ENCODE measurements at regions not wholly inside any gene's neighbourhood (a gene's known extent, or its start where the extent isn't known, plus 50 kb on each side); places are given as distances from the start of the nearest gene placed in this dataset.

DNA sequence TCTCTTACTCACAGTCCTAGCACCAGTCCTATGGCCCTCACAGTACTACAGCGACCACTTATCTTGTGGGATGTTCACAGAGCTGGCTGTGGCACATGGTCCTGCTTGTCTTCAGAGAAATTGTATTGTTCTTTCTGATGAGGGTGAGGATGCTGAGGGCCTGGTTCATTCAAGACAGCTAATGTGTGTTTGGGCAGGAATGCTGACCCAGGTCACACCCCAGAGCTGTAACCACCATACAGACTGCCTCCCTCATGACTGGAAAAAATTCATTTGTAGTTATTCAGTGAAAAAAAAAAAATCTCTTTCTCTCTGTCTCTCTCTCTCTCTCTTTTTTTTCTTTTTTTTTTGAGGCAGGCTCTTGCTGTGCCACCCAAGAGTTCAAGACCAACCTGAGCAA lies 83.5 kb downstream of the KLF6 start:
- H3K27me3 ChIP-seq = no peaks in the 10 kb centered on the region
- no peak for DNase-seq
- H3K9me3 ChIP-seq (replicated peaks) = no peaks in the 10 kb centered on the region
- H3K4me3 ChIP-seq = no peak overlapping the region
- H3K4me1 ChIP-seq = no peaks in the 10 kb centered on the region
- no peaks in the 10 kb centered on the region for H3K36me3 ChIP-seq
- H3K27ac ChIP-seq = no peak overlapping the region

GRCh38 chr10:3700531-3701076 lies 84.4 kb downstream of the KLF6 start:
- H3K27ac ChIP-seq = no peak overlapping the region
- no peak for DNase-seq
- H3K4me3 ChIP-seq = no peak overlapping the region

DNA sequence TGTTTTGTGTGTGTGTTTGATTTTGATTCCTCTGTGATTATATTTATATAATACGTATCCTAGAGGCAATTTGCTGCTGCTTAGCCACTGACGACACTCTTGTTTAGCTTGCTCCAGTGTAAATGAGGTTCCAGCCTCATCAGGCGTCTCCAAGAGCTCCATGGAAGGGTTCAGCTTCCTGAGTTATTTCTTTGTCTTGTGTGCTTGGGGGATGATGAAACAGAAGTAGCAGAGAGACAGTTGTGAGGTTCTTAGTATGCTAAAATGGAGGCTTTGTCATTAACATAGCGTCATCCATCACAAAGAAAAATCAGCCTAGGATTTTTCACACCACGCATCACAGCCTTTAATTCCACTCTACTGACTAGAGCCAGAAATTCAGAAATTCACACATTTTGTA lies 85.1 kb downstream of the KLF6 start:
- Histone ChIP-seq H3K27me3 (no peaks in the 10 kb centered on the region), H3K4me3 (no peak overlapping the region), H3K36me3 (no peaks in the 10 kb centered on the region), H3K27ac (no peak overlapping the region), H3K4me1 (no peaks in the 10 kb centered on the region), H3K9me3 (replicated peaks) (no peaks in the 10 kb centered on the region)
- DNase-seq = no peak

More at GRCh38 chr10:3700531-3701076, 84.4 kb downstream of the KLF6 start:
- H3K4me1 ChIP-seq = no peaks in the 10 kb centered on the region
- no peaks in the 10 kb centered on the region for H3K9me3 ChIP-seq (replicated peaks)
- no peaks in the 10 kb centered on the region for H3K36me3 ChIP-seq
- H3K27me3 ChIP-seq = no peaks in the 10 kb centered on the region

DNA sequence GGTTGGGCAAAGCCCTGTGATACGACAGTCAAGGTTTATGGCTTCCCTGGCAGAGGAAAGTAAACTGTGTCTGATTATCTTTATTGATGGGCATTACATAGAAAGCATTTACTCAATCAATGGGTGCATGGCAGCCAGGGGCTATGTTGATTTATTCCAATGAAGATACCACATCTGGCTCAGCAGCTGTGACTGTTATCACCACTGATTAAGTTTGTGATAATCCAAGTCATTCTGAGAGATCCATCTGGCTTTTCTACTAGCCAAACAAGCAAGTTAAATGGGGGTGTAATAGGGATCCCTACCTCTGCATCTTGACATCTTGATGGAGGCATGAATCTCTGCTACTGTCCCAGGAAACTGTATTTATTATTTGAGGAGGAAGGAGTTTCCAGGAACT lies 86.7 kb downstream of the KLF6 start:
- no peak for DNase-seq
- Histone ChIP-seq H3K36me3 (no peaks in the 10 kb centered on the region), H3K27ac (no peak overlapping the region), H3K27me3 (no peaks in the 10 kb centered on the region), H3K4me3 (no peak overlapping the region), H3K9me3 (replicated peaks) (no peaks in the 10 kb centered on the region), H3K4me1 (no peaks in the 10 kb centered on the region)

DNA sequence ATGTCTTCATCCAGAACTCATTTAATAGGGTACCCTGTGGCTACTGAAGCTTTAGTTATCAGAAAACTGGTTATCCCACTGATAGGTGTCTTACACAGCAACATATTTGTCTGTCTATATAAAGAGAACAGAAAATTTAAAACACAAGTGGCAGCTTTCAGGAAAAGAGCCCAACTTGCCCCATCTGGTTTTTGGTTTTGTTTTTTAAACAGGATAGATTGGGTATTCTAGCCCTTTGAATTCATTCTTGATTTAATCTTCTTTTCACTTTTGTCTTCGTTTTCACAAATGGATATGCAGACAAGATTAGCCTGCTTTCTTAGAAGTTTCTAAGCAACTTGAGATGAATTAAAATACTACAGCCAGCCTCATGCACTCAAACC lies 91.3 kb downstream of the KLF6 start:
- no peak overlapping the region for H3K27ac ChIP-seq
- no peaks in the 10 kb centered on the region for H3K4me1 ChIP-seq
- no peaks in the 10 kb centered on the region for H3K27me3 ChIP-seq
- no peaks in the 10 kb centered on the region for H3K36me3 ChIP-seq
- no peak overlapping the region for H3K4me3 ChIP-seq
- DNase-seq = no peak
- H3K9me3 ChIP-seq (replicated peaks) = no peaks in the 10 kb centered on the region

DNA sequence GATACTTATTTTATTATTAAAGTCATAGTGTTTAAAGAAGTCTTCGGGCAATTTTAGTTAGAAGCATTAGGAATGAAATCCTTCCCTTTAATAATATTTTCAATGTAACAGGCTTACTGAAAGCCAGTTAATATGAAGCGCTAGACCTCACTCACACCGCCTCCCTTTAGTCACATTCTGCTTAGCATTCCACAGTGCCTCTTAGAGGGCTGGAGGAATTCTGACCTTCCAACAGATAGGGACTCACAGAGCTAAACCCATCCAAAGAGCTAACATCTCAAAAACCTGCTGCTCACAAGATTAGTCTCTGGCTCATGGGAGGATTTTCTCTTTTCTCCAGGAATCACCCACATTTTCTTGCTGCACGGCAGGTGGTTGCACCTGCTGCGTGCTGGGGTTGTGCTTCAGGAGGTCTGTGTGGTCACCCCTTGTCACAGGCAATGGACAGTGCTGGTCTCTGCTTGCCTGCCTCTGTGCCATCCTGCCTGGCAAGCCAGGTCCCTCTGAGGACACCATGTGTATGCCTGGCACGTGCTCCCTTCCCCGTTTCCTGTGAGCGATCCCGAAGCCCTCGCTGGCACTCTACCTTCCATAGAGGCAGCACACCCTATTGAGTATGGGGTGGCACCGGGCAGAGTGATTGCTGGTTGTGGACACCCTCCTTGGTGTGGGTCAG lies 91.8 kb downstream of the KLF6 start:
- H3K27ac ChIP-seq = no peak overlapping the region
- no peaks in the 10 kb centered on the region for H3K36me3 ChIP-seq
- H3K9me3 ChIP-seq (replicated peaks) = no peaks in the 10 kb centered on the region
- H3K4me3 ChIP-seq = no peak overlapping the region
- DNase-seq = no peak
- H3K27me3 ChIP-seq = no peaks in the 10 kb centered on the region
- H3K4me1 ChIP-seq = no peaks in the 10 kb centered on the region

GRCh38 chr10:3692387-3692999 lies 92.5 kb downstream of the KLF6 start:
- Histone ChIP-seq H3K4me3 (no peak overlapping the region), H3K9me3 (replicated peaks) (no peaks in the 10 kb centered on the region), H3K27ac (no peak overlapping the region), H3K36me3 (no peaks in the 10 kb centered on the region), H3K27me3 (no peaks in the 10 kb centered on the region), H3K4me1 (no peaks in the 10 kb centered on the region)
- no peak for DNase-seq

- Histone ChIP-seq H3K4me3 (no peak overlapping the region), H3K36me3 (no peaks in the 10 kb centered on the region), H3K9me3 (replicated peaks) (no peaks in the 10 kb centered on the region), H3K27ac (no peak overlapping the region), H3K4me1 (no peaks in the 10 kb centered on the region), H3K27me3 (no peaks in the 10 kb centered on the region)
- DNase-seq = no peak
These were observed 93.5 kb downstream of the KLF6 start for GRCh38 chr10:3691482-3691881.

- H3K27me3 ChIP-seq = no peaks in the 10 kb centered on the region
- H3K9me3 ChIP-seq (replicated peaks) = no peaks in the 10 kb centered on the region
- no peak overlapping the region for H3K4me3 ChIP-seq
- H3K4me1 ChIP-seq = no peaks in the 10 kb centered on the region
- H3K36me3 ChIP-seq = no peaks in the 10 kb centered on the region
- H3K27ac ChIP-seq = no peak overlapping the region
- no peak for DNase-seq
These were observed 95.0 kb downstream of the KLF6 start for GRCh38 chr10:3689871-3690510.

DNA sequence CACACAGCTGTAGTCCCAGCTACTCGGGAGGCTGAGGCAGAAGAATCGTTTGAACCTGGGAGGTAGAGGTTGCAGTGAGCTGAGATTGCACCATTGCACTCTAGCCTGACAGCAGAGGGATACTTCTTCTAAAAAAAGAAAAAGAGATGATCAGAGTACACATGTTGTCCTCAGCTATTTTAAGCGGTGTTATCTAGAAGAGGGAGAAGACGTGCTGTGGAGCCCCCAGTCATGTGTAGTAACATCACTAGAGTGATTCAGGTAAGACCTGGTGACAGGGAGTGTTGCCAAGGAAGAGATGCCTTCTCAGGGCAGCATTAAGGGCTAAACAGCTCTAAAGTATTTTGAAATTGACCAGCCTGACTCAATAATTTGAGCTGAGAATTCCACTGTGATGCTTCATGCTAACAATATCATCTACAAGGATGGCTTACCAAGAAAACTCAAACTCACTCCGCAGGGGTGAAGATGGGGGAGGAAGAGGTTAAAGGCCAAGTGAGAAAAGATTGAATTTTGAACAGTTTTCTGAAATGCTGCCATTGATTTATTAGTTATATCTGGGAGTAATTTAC lies 97.4 kb downstream of the KLF6 start:
- H3K27me3 ChIP-seq = no peaks in the 10 kb centered on the region
- no peak for DNase-seq
- no peaks in the 10 kb centered on the region for H3K9me3 ChIP-seq (replicated peaks)

DNA sequence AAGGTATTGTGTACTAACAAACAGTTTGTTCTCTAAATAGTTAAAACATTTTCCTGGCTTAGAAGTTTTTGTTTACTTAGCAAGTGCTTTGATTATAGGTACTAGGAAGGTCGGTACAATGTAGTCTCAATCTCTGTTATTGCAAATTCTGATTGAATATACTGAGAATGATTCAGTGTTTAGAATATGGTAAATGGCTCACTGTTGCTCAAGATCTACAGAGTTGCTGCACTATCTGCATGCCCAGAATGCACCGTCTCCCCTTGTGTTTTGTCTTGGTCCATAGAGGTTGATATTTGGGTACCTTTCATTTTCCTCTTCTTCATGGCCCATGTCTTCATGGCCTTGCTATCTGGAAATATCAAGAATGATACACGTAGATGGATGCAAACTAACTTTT lies 99.6 kb downstream of the KLF6 start:
- H3K27ac ChIP-seq = no peak overlapping the region
- no peaks in the 10 kb centered on the region for H3K4me1 ChIP-seq
- H3K4me3 ChIP-seq = no peak overlapping the region
- no peak for DNase-seq
- no peaks in the 10 kb centered on the region for H3K9me3 ChIP-seq (replicated peaks)
- H3K27me3 ChIP-seq = no peaks in the 10 kb centered on the region
- H3K36me3 ChIP-seq = no peaks in the 10 kb centered on the region

More for the DNA sequence above, 97.4 kb downstream of the KLF6 start:
- no peaks in the 10 kb centered on the region for H3K4me1 ChIP-seq
- H3K27ac ChIP-seq = no peak overlapping the region
- H3K4me3 ChIP-seq = no peak overlapping the region
- H3K36me3 ChIP-seq = no peaks in the 10 kb centered on the region

GRCh38 chr10:3684891-3685290 lies 100.1 kb downstream of the KLF6 start:
- H3K4me1 ChIP-seq = no peaks in the 10 kb centered on the region
- H3K27me3 ChIP-seq = no peaks in the 10 kb centered on the region
- H3K27ac ChIP-seq = no peak overlapping the region
- DNase-seq = no peak
- H3K4me3 ChIP-seq = no peak overlapping the region
- no peaks in the 10 kb centered on the region for H3K9me3 ChIP-seq (replicated peaks)
- no peaks in the 10 kb centered on the region for H3K36me3 ChIP-seq

- Histone ChIP-seq H3K36me3 (no peaks in the 10 kb centered on the region), H3K27ac (no peak overlapping the region), H3K27me3 (no peaks in the 10 kb centered on the region), H3K4me1 (no peaks in the 10 kb centered on the region), H3K4me3 (no peak overlapping the region), H3K9me3 (replicated peaks) (no peaks in the 10 kb centered on the region)
- DNase-seq = no peak
These were observed 101.4 kb downstream of the KLF6 start for GRCh38 chr10:3683560-3683959.

- H3K36me3 ChIP-seq = no peaks in the 10 kb centered on the region
- no peak for DNase-seq
- H3K9me3 ChIP-seq (replicated peaks) = no peaks in the 10 kb centered on the region
- no peaks in the 10 kb centered on the region for H3K27me3 ChIP-seq
- no peak overlapping the region for H3K4me3 ChIP-seq
- H3K27ac ChIP-seq = no peak overlapping the region
- no peaks in the 10 kb centered on the region for H3K4me1 ChIP-seq
These were observed 102.3 kb downstream of the KLF6 start for GRCh38 chr10:3682745-3683144.

All from SJCRH30 (cell line).